ENCODE measurements at regions not wholly inside any gene's neighbourhood (a gene's known extent, or its start where the extent isn't known, plus 50 kb on each side); places are given as distances from the start of the nearest gene placed in this dataset.

DNA sequence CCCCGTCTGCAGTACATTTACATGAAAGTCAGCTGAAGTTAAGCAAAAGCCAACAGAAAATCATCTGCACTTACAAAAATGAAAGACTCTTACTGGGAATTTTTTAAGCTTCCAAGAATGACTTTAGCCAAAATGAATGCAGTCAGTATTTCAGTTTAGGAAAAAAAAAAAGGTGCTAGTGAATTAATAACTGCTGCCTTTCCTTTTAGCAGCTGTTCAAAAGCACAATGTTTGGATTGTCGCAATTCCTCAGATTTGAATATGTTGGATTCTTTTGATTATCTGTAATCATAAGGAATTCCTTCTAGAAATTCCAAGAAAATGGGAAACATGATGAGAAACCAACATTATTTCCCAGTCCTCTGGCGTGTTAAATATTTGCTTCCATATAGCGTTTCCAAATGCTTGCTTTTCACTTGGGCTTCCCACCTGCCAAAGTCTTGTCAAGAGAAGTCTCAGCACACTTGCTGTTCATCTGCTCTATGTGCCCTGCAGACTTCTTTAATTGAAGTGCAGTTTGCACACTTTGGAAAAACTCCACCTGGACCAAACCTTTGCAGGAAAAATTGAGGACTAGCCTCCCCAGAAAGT, 653.0 kb upstream of the SLC39A10 start:
- Histone ChIP-seq H2AFZ (ENCODE audit: low read depth, low read length, poor library complexity, severe bottlenecking) (no peak overlapping the region), H3K79me2 (ENCODE audit: insufficient read depth, low read length) (no peaks in the 10 kb centered on the region), H3K27me3 (ENCODE audit: insufficient read depth, low read length) (no peaks in the 10 kb centered on the region), H3K9ac (ENCODE audit: low read length) (no peak overlapping the region), H4K20me1 (ENCODE audit: insufficient read depth) (no peaks in the 10 kb centered on the region), H3K4me1 (ENCODE audit: control insufficient read depth in 1 of 2, insufficient read depth in 2 of 2, low read length in 2 of 2) (no peaks in the 10 kb centered on the region), H3K36me3 (ENCODE audit: control insufficient read depth in 1 of 2, insufficient read depth in 2 of 2, low read length in 2 of 2) (no peaks in the 10 kb centered on the region), H3K9me3 (ENCODE audit: control insufficient read depth in 1 of 2, insufficient read depth in 1 of 2, low read depth in 1 of 2, low read length in 2 of 2) (no peaks in the 10 kb centered on the region), H3K9me2 (ENCODE audit: insufficient read depth) (no peaks in the 10 kb centered on the region), H3K4me3 (replicated peaks in 1 of 2; ENCODE audit: low read depth in 1 of 2, low read length in 2 of 2) (no peak overlapping the region), H3K4me2 (ENCODE audit: low read length) (no peak overlapping the region), H3K27ac (ENCODE audit: low read depth, low read length) (no peak overlapping the region)
- BruUV-seq (replicated peaks): no TSS peak
- ChIA-PET RAD21 (ENCODE audit: low non-redundant PET in 1 of 2, low total read pairs in 2 of 2, uncharacterized antibody in 2 of 2, unreplicated experiment in 2 of 2) (no interaction called here), CTCF (no interaction called here), POLR2A (no interaction called here)
- intact Hi-C loops (cut with micrococcal nuclease): no loop called here
- DNase-seq (ENCODE audit: low read depth, low spot score) (no peak), ATAC-seq (no peak)
- TF ChIP-seq, protein P1, sequence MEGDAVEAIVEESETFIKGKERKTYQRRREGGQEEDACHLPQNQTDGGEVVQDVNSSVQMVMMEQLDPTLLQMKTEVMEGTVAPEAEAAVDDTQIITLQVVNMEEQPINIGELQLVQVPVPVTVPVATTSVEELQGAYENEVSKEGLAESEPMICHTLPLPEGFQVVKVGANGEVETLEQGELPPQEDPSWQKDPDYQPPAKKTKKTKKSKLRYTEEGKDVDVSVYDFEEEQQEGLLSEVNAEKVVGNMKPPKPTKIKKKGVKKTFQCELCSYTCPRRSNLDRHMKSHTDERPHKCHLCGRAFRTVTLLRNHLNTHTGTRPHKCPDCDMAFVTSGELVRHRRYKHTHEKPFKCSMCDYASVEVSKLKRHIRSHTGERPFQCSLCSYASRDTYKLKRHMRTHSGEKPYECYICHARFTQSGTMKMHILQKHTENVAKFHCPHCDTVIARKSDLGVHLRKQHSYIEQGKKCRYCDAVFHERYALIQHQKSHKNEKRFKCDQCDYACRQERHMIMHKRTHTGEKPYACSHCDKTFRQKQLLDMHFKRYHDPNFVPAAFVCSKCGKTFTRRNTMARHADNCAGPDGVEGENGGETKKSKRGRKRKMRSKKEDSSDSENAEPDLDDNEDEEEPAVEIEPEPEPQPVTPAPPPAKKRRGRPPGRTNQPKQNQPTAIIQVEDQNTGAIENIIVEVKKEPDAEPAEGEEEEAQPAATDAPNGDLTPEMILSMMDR (IDR thresholded peaks at IDR 0.05 in 2 of 3, conservative IDR thresholded peaks at IDR 0.05 in 1 of 3; ENCODE audit: borderline replicate concordance in 1 of 3, insufficient read depth in 1 of 3, low read depth in 2 of 3, low read length in 2 of 3): no peak
- TF ChIP-seq POLR2A (IDR thresholded peaks at IDR 0.05; ENCODE audit: borderline replicate concordance, extremely low read depth, insufficient read depth, insufficient read length): no peak
- TF ChIP-seq CEBPB (IDR thresholded peaks at IDR 0.05; ENCODE audit: low read depth): no peak
- TF ChIP-seq, protein P2, sequence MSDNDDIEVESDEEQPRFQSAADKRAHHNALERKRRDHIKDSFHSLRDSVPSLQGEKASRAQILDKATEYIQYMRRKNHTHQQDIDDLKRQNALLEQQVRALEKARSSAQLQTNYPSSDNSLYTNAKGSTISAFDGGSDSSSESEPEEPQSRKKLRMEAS (IDR thresholded peaks at IDR 0.05): no peak
- no peak for TF ChIP-seq SP1 (IDR thresholded peaks at IDR 0.05; ENCODE audit: low read depth)
- TF ChIP-seq ZNF274 (IDR thresholded peaks at IDR 0.05; ENCODE audit: low read depth, low read length): no peak
- no peak for TF ChIP-seq CBX3 (IDR thresholded peaks at IDR 0.05; ENCODE audit: low read depth)
- TF ChIP-seq JUND (IDR thresholded peaks at IDR 0.05): no peak
- no peak for TF ChIP-seq EZH2phosphoT487 (IDR thresholded peaks at IDR 0.05; ENCODE audit: borderline replicate concordance)
- TF ChIP-seq EZH2 (IDR thresholded peaks at IDR 0.05): no peak
- no peak for TF ChIP-seq ELF1 (IDR thresholded peaks at IDR 0.05; ENCODE audit: borderline replicate concordance, low read depth)
- no peak for TF ChIP-seq POLR2AphosphoS5 (IDR thresholded peaks at IDR 0.05; ENCODE audit: low read depth, low read length)

All from HCT116 (cell line).